Fibroblast of pulmonary artery (primary cell): ENCODE measurements at regions not wholly inside any gene's neighbourhood (a gene's known extent, or its start where the extent isn't known, plus 50 kb on each side); places are given as distances from the start of the nearest gene placed in this dataset.

Source experiments
- DNase-seq: peaks from one replicate; pipeline ENCODE4 v3.0.0-alpha.2; 2010; ENCODE audit warnings: low read depth
- H3K4me3 ChIP-seq: replicated peaks from 2 replicates; pipeline ENCODE4 v1.5.1; 2011; ENCODE audit warnings: low read depth, mild to moderate bottlenecking, control low read depth, low read length, moderate library complexity
- CTCF ChIP-seq: IDR thresholded peaks from 2 replicates; pipeline ENCODE4 v1.5.1; 2011; ENCODE audit warnings: mild to moderate bottlenecking, control low read depth, low read length, inconsistent platforms; ENCODE audit errors: missing control alignments

GRCh38 chr13:57073983-57074382 lies 66.7 kb upstream of the PRR20A start:
- DNase-seq: no peak
- H3K4me3 ChIP-seq: no peak overlapping the region
- TF ChIP-seq CTCF: no peak

GRCh38 chr13:57075588-57075987 lies 65.1 kb upstream of the PRR20A start:
- no peak for TF ChIP-seq CTCF
- DNase-seq: no peak
- H3K4me3 ChIP-seq: no peak overlapping the region

- no peak overlapping the region for H3K4me3 ChIP-seq
- no peak for DNase-seq
- no peak for TF ChIP-seq CTCF
These were observed 53.7 kb upstream of the PRR20A start for GRCh38 chr13:57087006-57087405.
